ENCODE measurements at regions not wholly inside any gene's neighbourhood (a gene's known extent, or its start where the extent isn't known, plus 50 kb on each side); places are given as distances from the start of the nearest gene placed in this dataset.

DNA sequence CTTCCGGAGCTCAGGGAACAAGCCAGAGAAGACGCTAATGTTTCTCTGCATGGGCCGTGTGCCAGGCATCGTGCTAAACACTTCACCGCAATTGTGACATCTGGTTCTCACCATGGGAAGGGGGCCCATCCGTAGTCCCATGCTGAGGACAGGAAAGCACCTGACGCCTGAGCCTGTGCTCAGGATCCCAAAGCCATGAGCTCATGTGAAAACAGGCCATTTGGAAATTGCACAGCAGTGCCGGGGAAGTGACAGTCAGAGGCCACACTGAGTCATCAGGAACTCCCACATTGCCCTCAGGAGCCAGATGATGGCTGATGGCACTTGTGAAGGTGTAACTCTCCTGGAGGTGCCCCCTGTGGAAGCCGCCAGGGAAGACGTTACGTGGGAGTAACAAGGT is 141.0 kb downstream of the INHBB start:
- H3T11ph ChIP-seq (ENCODE audit: low read length) = no peak overlapping the region
- no peak overlapping the region for H4K5ac ChIP-seq (ENCODE audit: insufficient read length, low read depth, low read length)
- H3K4ac ChIP-seq (ENCODE audit: low read depth, low read length) = no peak overlapping the region
- no peak overlapping the region for H3K14ac ChIP-seq (ENCODE audit: insufficient read depth, low read length)
- no peak overlapping the region for H3K56ac ChIP-seq (ENCODE audit: insufficient read length, low read depth, low read length)
- Mint-ChIP-seq H3K4me1 (peaks cover 0 to 4% of the 10 kb centered on the region in 2 experiments; a peak in 2 of 4 replicates), H3K36me3 (ENCODE audit: insufficient read depth in 1 of 3, low read depth in 3 of 3) (no peaks in the 10 kb centered on the region), H3K27me3 (ENCODE audit: low read depth) (peaks cover 99% of the 10 kb centered on the region), H3K27ac (no peak overlapping the region), H3K4me3 (no peak overlapping the region), H3K9me3 (no peaks in the 10 kb centered on the region)
- no peak for DNase-seq
- no peak overlapping the region for H3K23ac ChIP-seq (ENCODE audit: insufficient read length, low read depth, low read length)
- H3K9ac ChIP-seq (ENCODE audit: extremely low read depth, insufficient read length, low read length) = no peak overlapping the region
- no peak overlapping the region for H2BK15ac ChIP-seq (ENCODE audit: low read depth, low read length)
- H2AFZ ChIP-seq (ENCODE audit: low read length) = no peak overlapping the region
- no peaks in the 10 kb centered on the region; the same call in 1 of the 2 replicates for H3K27me3 ChIP-seq (ENCODE audit: insufficient read depth, low read length)
- H3K9me3 ChIP-seq (ENCODE audit: control insufficient read depth, low read depth, low read length) = no peaks in the 10 kb centered on the region
- no peak overlapping the region for H4K91ac ChIP-seq (ENCODE audit: insufficient read length, low read depth, low read length)
- no peaks in the 10 kb centered on the region for H3K23me2 ChIP-seq (ENCODE audit: insufficient read length, low read depth, low read length, poor library complexity, severe bottlenecking)
- no peak overlapping the region for H2BK20ac ChIP-seq (ENCODE audit: low read depth, low read length, poor library complexity, severe bottlenecking)
- no peak overlapping the region for H3K4me2 ChIP-seq (ENCODE audit: insufficient read depth, insufficient read length, low read length)
- no CpG with 5 or more reads among the region's 11 CpGs for whole genome bisulfite sequencing (ENCODE audit: extremely low coverage, insufficient read length, low lambda C conversion rate)
- no peak overlapping the region for H2AK5ac ChIP-seq (ENCODE audit: insufficient read length, low read length)
- no peak overlapping the region for H4K8ac ChIP-seq (replicated peaks; ENCODE audit: insufficient read length, low read depth, low read length)
- H3K79me2 ChIP-seq (ENCODE audit: insufficient read depth, low read length) = no peaks in the 10 kb centered on the region
- no peak overlapping the region for H2BK5ac ChIP-seq (ENCODE audit: insufficient read length, low read length)
- H3K18ac ChIP-seq (ENCODE audit: insufficient read length, low read depth, low read length) = no peak overlapping the region
- no peak overlapping the region for H2BK12ac ChIP-seq (ENCODE audit: insufficient read length, low read depth, low read length)
- H2BK120ac ChIP-seq (ENCODE audit: low read depth, low read length, poor library complexity, severe bottlenecking) = no peak overlapping the region
- no peaks in the 10 kb centered on the region for H3K4me1 ChIP-seq (ENCODE audit: insufficient read depth, low read length)
- TF ChIP-seq, protein P1, sequence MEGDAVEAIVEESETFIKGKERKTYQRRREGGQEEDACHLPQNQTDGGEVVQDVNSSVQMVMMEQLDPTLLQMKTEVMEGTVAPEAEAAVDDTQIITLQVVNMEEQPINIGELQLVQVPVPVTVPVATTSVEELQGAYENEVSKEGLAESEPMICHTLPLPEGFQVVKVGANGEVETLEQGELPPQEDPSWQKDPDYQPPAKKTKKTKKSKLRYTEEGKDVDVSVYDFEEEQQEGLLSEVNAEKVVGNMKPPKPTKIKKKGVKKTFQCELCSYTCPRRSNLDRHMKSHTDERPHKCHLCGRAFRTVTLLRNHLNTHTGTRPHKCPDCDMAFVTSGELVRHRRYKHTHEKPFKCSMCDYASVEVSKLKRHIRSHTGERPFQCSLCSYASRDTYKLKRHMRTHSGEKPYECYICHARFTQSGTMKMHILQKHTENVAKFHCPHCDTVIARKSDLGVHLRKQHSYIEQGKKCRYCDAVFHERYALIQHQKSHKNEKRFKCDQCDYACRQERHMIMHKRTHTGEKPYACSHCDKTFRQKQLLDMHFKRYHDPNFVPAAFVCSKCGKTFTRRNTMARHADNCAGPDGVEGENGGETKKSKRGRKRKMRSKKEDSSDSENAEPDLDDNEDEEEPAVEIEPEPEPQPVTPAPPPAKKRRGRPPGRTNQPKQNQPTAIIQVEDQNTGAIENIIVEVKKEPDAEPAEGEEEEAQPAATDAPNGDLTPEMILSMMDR (conservative IDR thresholded peaks at IDR 0.05) = no peak
- no peaks in the 10 kb centered on the region for H3K79me1 ChIP-seq (ENCODE audit: insufficient read depth, low read depth, low read length, poor library complexity, severe bottlenecking)
- no peak overlapping the region for H3K27ac ChIP-seq (ENCODE audit: insufficient read length, low read depth, low read length)
- no peaks in the 10 kb centered on the region for H4K20me1 ChIP-seq (ENCODE audit: control insufficient read depth, insufficient read depth, insufficient read length)

Data from H9 (cell line).